Heart right ventricle (tissue), 16 donors: ENCODE measurements at regions not wholly inside any gene's neighbourhood (a gene's known extent, or its start where the extent isn't known, plus 50 kb on each side); places are given as distances from the start of the nearest gene placed in this dataset.

Source experiments
- ATAC-seq, 8 donors: fragments of 200-7000 bp; cut with Tn5 transposase; one replicate each; pipeline ENCODE4 v1.9.1; 2020; ENCODE audit warnings: mild to moderate bottlenecking in 8 of 8, moderate library complexity in 8 of 8, moderate number of reproducible peaks in 1 of 8
- DNase-seq, 2 donors: peaks; one replicate each; pipeline ENCODE4 v3.0.0-alpha.2; 2020
- H3K27ac ChIP-seq, 10 donors: fragments of 200-600 bp; sonication (generic) in 2 of 10; one replicate each; pipeline versions ENCODE4 v1.5.0 to v1.8.0; 2020 to 2022; ENCODE audit warnings: mild to moderate bottlenecking in 3 of 10
- H3K27me3 ChIP-seq, 7 donors: fragments of 200-600 bp; one replicate each; pipeline ENCODE4 v1.8.0; 2021 to 2022; ENCODE audit warnings: mild to moderate bottlenecking in 2 of 7
- H3K36me3 ChIP-seq, 9 donors: fragments of 200-600 bp; sonication (generic) in 1 of 9; one replicate each; pipeline versions ENCODE4 v1.5.0 to v1.8.0; 2020 to 2022; ENCODE audit warnings: mild to moderate bottlenecking in 2 of 9
- H3K4me1 ChIP-seq, 9 donors: fragments of 200-600 bp; sonication (generic) in 1 of 9; one replicate each; pipeline versions ENCODE4 v1.5.0 to v1.8.0; 2020 to 2022; ENCODE audit warnings: mild to moderate bottlenecking in 4 of 9
- H3K4me3 ChIP-seq, 10 donors: fragments of 200-600 bp; sonication (generic) in 2 of 10; one replicate each; pipeline versions ENCODE4 v1.5.0 to v1.8.0; 2020 to 2022; ENCODE audit warnings: mild to moderate bottlenecking in 7 of 10, moderate library complexity in 2 of 10
- H3K9me3 ChIP-seq, 11 donors: fragments of 200-600 bp in 10 of 11; sonication (generic) in 2 of 11; one replicate each; pipeline versions ENCODE4 v1.5.0 to v1.8.0; 2013 to 2022; ENCODE audit warnings: mild to moderate bottlenecking in 2 of 11, control low read depth in 1 of 11, moderate library complexity in 1 of 11
- WGBS, 2 donors: extraction: QIAGEN DNeasy Blood & Tissue Kit; methylation state at CpG; one replicate each; pipeline ENCODE4 v1.1.7; 2013; ENCODE audit warnings: inconsistent platforms in 1 of 2; 5-methylcytosine and 5-hydroxymethylcytosine counted together
- intact Hi-C, 10 donors: fragments of 100-400 bp; cut with DNase I; formaldehyde crosslinking; loops; one replicate each; pipeline versions ENCODE4 v1.11.1 to v1.14.2; 2022
- TF ChIP-seq, protein P1 (sequence below), 9 donors: fragments of 200-600 bp; sonication (generic) in 2 of 9; IDR thresholded peaks; one replicate each; pipeline versions ENCODE4 v1.5.0 to v1.8.0; 2021 to 2022; ENCODE audit warnings: antibody characterized with exemption in 9 of 9, mild to moderate bottlenecking in 5 of 9, moderate library complexity in 1 of 9
- donor health status: Arrhythmogenic right ventricular cardiomyopathy.
- donor health status: ischemic (EF 13 %, LVEDD 7.1; RV severe dilation, severe dysfunction).
- donor health status: healthy with polysubstance abuse.
- donor health status: DM: no; HTN: yes; CAD: no.
- donor health status: DM: no; HTN: no; CAD: no.
- donor health status: ischemic (EF 25% LVEDD 6.9; RV normal size, moderate dysfunction).
- donor health status: ischemic (EF 25% LVEDD 5.7; RV mildly dilated, moderate dysfunction).
- donor health status: healthy.
- donor health status: DM: yes; HTN: yes; CAD: no.
- donor health status: Ischemic cardiomyopathy.
- donor health status: ischemic (EF 35%, LVEDD 5.7; RV mildly dilated, moderate dysfunction).
- donor health status: nonischemic (EF 11% LVEDD 7.7; RV severe dilation, severe dysfunction).
- donor health status: DM: yes; HTN: yes; CAD: no.
- donor health status: PGD.
- donor health status: ischemic (EF 29% LVEDD 5.4; RV normal size, mild dysfunction).
- donor health status: nonischemic (EF 23%, LVEDD 6.1; RV moderate dilation, normal function).

DNA sequence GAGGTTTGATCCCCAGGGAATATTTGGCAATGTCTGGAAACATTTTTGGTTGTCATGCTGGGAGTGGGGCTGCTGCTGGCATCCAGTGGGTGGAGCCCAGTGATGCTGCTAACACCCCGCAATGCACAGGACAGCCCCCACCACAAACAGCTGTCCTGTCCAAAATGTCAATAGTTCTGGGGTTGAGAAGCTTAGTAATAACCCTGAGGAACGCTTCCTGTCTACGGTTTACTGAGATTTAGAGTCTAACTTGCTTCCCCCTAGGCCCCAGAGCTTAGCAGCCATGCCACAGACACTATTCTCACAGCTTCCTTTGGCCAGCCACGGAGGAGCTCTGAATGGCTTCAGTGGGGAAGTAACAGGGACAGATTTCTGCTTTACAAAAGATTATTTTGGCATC, 66.5 kb downstream of the MSX2 start:
- WGBS, 2 donors = 44 to 47% methylated on average over 4 of the region's 4 CpGs
- TF ChIP-seq, protein P1, sequence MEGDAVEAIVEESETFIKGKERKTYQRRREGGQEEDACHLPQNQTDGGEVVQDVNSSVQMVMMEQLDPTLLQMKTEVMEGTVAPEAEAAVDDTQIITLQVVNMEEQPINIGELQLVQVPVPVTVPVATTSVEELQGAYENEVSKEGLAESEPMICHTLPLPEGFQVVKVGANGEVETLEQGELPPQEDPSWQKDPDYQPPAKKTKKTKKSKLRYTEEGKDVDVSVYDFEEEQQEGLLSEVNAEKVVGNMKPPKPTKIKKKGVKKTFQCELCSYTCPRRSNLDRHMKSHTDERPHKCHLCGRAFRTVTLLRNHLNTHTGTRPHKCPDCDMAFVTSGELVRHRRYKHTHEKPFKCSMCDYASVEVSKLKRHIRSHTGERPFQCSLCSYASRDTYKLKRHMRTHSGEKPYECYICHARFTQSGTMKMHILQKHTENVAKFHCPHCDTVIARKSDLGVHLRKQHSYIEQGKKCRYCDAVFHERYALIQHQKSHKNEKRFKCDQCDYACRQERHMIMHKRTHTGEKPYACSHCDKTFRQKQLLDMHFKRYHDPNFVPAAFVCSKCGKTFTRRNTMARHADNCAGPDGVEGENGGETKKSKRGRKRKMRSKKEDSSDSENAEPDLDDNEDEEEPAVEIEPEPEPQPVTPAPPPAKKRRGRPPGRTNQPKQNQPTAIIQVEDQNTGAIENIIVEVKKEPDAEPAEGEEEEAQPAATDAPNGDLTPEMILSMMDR (IDR thresholded peaks at IDR 0.05) = no peak
- peaks cover 0 to 39% (median 24%) of the 10 kb centered on the region in 7 donors for H3K27me3 ChIP-seq
- H3K4me3 ChIP-seq = no peak overlapping the region
- peaks cover 0 to 5% (median 0%) of the 10 kb centered on the region in 11 donors for H3K9me3 ChIP-seq
- intact Hi-C loops = loop anchor here in 7 of 10 donors (5.0 to 10.0 kb wide), 4 partner anchors 369 to 464 kb away; no protein-coding TSS in a partner anchor
- H3K27ac ChIP-seq = no peak overlapping the region
- H3K36me3 ChIP-seq = no peaks in the 10 kb centered on the region
- peaks cover 0 to 9% (median 0%) of the 10 kb centered on the region in 9 donors for H3K4me1 ChIP-seq
- ATAC-seq (no peak), DNase-seq (no peak)

DNA sequence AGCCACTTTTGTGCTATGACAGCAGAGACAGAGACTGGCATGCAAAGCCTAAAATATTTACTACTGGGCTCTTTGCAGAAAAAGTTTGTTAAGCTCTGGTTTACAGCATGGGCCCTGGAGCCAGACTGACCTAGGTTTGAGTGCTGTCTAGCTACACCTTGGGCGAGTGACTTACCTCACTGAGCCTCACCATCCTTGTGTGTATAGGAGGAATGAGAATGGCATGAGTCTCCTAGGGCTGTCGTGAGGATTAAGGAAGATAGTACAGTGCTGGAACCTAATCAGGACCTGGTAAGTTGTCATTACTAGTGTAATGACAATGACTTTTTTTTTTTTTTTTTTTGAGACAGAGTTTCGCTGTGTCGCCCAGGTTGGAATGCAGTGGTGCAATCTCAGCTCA, 65.2 kb downstream of the MSX2 start:
- Histone ChIP-seq H3K9me3 (peaks cover 0 to 18% (median 6%) of the 10 kb centered on the region in 11 donors), H3K27me3 (peaks cover 0 to 25% (median 19%) of the 10 kb centered on the region in 7 donors), H3K4me3 (no peak overlapping the region), H3K4me1 (peaks cover 0 to 9% (median 0%) of the 10 kb centered on the region in 9 donors), H3K36me3 (no peaks in the 10 kb centered on the region), H3K27ac (no peak overlapping the region)
- DNase-seq = no peak
- intact Hi-C loops = no loop called here
- no peak for ATAC-seq
- 82 to 89% methylated on average over 4 of the region's 4 CpGs for WGBS, 2 donors
- TF ChIP-seq, protein P1 (IDR thresholded peaks at IDR 0.05) = no peak

DNA sequence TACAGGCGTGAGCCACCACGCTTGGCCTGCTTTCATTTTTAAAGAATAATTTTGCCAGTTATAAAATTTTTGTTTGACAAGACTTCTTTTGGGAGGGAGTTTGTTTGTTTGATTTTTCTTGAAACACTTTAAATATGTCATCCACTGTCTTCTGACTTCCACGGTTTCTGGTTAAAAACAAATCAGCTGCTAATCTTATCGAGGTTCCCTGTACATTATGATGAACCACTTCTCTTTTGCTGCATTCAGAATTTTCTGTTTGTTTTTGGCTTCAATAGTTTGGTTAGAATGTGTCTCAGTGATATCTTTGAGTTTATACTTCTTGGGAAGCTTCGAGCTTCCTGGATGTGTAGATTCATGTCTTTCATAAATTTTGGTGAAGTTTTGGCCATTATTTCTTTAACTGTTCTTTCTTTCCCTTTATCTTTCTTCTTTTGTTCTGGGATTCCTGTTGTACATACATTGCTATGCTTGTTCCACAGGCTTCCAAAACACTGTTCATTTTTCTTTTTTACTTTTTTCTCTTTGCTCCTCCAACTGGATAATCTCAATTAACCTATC, 60.8 kb downstream of the MSX2 start:
- intact Hi-C loops = no loop called here
- H3K4me3 ChIP-seq = no peak overlapping the region
- 83 to 87% methylated on average over 5 of the region's 5 CpGs for WGBS, 2 donors
- H3K36me3 ChIP-seq = no peaks in the 10 kb centered on the region
- TF ChIP-seq, protein P1 (IDR thresholded peaks at IDR 0.05) = no peak
- DNase-seq (no peak), ATAC-seq (no peak)
- H3K27me3 ChIP-seq = peaks cover 0 to 4% (median 0%) of the 10 kb centered on the region in 7 donors
- H3K9me3 ChIP-seq = peaks cover 0 to 33% (median 9%) of the 10 kb centered on the region in 11 donors
- H3K4me1 ChIP-seq = no peaks in the 10 kb centered on the region
- H3K27ac ChIP-seq = no peak overlapping the region
